IMR-90 (cell line): ENCODE measurements at regions not wholly inside any gene's neighbourhood (a gene's known extent, or its start where the extent isn't known, plus 50 kb on each side); places are given as distances from the start of the nearest gene placed in this dataset.

Experiments used
- BHLHE40 ChIP-seq: fragments of 150-350 bp; IDR thresholded peaks from 2 replicates; pipeline ENCODE4 v1.6.1; 2016; ENCODE audit warnings: mild to moderate bottlenecking, low read depth, low read length
- CEBPB ChIP-seq: IDR thresholded peaks from 2 replicates; pipeline ENCODE4 v1.6.1; 2012; ENCODE audit warnings: low read depth, low read length, improper control_type of control experiment
- CTCF ChIP-seq: conservative IDR thresholded peaks from 2 replicates; pipeline ENCODE4 v1.5.1; 2012; ENCODE audit warnings: mild to moderate bottlenecking, low read depth, low read length, improper control_type of control experiment
- ELK1 ChIP-seq: fragments of 150-350 bp; IDR thresholded peaks from 2 replicates; pipeline ENCODE4 v1.6.1; 2016; ENCODE audit warnings: low read depth, mild to moderate bottlenecking, low read length, moderate library complexity, borderline replicate concordance
- MAFK ChIP-seq: IDR thresholded peaks from 2 replicates; pipeline ENCODE4 v1.6.1; 2012; ENCODE audit warnings: low read depth, low read length, improper control_type of control experiment
- MXI1 ChIP-seq: IDR thresholded peaks from 2 replicates; pipeline ENCODE4 v1.6.1; 2012; ENCODE audit warnings: low read depth, mild to moderate bottlenecking, low read length, moderate library complexity, borderline replicate concordance
- NFE2L2 ChIP-seq: fragments of 150-350 bp; IDR thresholded peaks from 2 replicates; pipeline ENCODE4 v1.6.1; 2016; ENCODE audit warnings: low read depth, mild to moderate bottlenecking, low read length
- POLR2A ChIP-seq: IDR thresholded peaks from 2 replicates; pipeline ENCODE4 v1.6.1; 2012; ENCODE audit warnings: mild to moderate bottlenecking, low read depth, low read length
- RAD21 ChIP-seq: IDR thresholded peaks from 2 replicates; pipeline ENCODE4 v1.6.1; 2012; ENCODE audit warnings: low read length, improper control_type of control experiment
- RCOR1 ChIP-seq: IDR thresholded peaks from 2 replicates; pipeline ENCODE4 v1.6.1; 2012; ENCODE audit warnings: mild to moderate bottlenecking, low read length, improper control_type of control experiment; ENCODE audit not compliant: insufficient replicate concordance
- RFX5 ChIP-seq: IDR thresholded peaks from 2 replicates; pipeline ENCODE4 v1.8.0; 2012; ENCODE audit warnings: low read depth, mild to moderate bottlenecking, low read length, moderate library complexity
- SMC3 ChIP-seq: fragments of 150-350 bp; IDR thresholded peaks from 2 replicates; pipeline ENCODE4 v1.6.1; 2016; ENCODE audit warnings: low read depth, mild to moderate bottlenecking, antibody characterized with exemption, low read length, moderate library complexity
- TF ChIP-seq, protein P1 (sequence below): fragments of 150-350 bp; IDR thresholded peaks from 2 replicates; pipeline ENCODE4 v1.6.1; 2017; ENCODE audit warnings: mild to moderate bottlenecking, antibody characterized with exemption, low read length, low read depth

- TF ChIP-seq CTCF (no peak), BHLHE40 (no peak), POLR2A (no peak), CEBPB (no peak), RCOR1 (no peak), SMC3 (no peak), RAD21 (no peak), NFE2L2 (no peak), MXI1 (no peak), ELK1 (no peak), RFX5 (no peak), MAFK (no peak)
- TF ChIP-seq, protein P1, sequence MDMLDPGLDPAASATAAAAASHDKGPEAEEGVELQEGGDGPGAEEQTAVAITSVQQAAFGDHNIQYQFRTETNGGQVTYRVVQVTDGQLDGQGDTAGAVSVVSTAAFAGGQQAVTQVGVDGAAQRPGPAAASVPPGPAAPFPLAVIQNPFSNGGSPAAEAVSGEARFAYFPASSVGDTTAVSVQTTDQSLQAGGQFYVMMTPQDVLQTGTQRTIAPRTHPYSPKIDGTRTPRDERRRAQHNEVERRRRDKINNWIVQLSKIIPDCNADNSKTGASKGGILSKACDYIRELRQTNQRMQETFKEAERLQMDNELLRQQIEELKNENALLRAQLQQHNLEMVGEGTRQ = no peak
Measured at GRCh38 chr5:142508591-142508990, 177.3 kb downstream of the FGF1 start.
